HG03095 (cell line): ENCODE measurements at regions not wholly inside any gene's neighbourhood (a gene's known extent, or its start where the extent isn't known, plus 50 kb on each side); places are given as distances from the start of the nearest gene placed in this dataset.

Source experiments
- ATAC-seq: cut with Tn5 transposase; IDR thresholded peaks from one replicate; pipeline ENCODE4 v1.9.1; 2021; ENCODE audit warnings: moderate library complexity; ENCODE audit not compliant: unreplicated experiment

DNA sequence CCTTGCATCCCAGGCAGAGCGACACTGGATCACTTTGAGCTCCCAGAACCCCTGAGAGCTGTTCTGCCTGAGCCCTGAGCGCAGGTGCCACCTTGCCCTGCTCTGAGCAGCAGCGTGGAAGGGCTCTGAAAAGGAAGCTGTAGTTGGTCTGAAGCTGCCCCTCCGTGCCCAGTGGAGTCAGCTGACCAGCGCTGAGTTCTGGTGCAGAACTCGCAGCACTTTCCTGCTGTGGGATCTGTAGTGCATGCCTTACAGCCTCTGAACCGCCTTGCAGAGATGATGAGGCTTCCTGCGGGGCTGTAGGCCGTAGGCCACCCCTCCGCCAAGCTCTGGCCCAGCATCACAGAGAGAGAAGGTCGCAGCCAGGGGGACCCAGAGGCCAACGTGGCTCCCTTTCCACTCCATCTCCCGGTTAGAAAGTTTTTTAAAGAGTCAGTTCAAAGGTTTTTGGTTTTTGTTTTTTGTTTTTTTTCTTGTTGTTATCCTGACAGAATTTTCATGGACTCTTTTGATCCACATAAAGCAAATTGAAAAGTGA lies 158.3 kb upstream of the CST7 start:
- no peak for ATAC-seq

GRCh38 chr20:24791953-24792352 lies 157.1 kb upstream of the CST7 start:
- no peak for ATAC-seq

GRCh38 chr20:24792641-24793495 lies 156.2 kb upstream of the CST7 start:
- ATAC-seq: no peak

GRCh38 chr20:24795436-24795835 lies 153.6 kb upstream of the CST7 start:
- no peak for ATAC-seq

DNA sequence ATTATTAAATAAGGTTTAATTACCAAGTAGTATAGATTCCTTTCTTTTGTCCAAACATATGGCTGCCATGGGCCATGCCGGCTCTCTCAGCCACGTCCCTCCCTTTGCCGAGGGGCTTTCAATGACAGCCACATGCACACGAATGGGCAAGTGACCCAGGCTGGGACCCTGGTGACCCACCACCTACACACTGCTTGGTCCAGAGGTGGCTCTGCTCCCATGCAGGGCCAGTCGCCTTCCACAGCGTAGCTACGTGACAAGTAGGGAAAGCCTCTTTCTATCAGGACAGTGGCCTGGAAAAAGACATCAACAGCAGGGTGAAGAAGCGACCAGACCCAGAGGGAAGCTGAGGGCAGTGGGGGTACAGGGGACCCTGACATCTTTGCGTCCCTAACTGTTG lies 152.8 kb upstream of the CST7 start:
- ATAC-seq: no peak

DNA sequence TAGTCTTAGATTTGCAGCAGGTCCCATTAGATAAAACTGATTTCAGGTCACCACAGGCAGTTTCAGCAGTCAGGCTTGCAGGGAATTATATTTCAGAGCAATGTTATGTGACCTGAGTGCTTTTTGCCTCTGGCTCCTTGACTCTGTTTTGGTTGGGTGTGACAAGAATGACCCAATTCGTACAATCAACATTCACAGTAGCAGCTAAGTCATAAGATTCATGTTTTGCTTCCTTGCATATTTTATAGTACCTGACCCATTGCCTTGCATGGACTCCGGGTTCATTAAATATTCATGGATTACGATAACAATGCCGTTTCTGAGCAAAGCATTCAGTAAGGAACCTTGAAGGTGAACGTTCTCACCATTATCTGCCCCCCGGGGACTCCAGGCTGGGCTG lies 152.0 kb upstream of the CST7 start:
- ATAC-seq: no peak

- ATAC-seq: no peak
Observed at GRCh38 chr20:24797745-24798655, 151.1 kb upstream of the CST7 start.

DNA sequence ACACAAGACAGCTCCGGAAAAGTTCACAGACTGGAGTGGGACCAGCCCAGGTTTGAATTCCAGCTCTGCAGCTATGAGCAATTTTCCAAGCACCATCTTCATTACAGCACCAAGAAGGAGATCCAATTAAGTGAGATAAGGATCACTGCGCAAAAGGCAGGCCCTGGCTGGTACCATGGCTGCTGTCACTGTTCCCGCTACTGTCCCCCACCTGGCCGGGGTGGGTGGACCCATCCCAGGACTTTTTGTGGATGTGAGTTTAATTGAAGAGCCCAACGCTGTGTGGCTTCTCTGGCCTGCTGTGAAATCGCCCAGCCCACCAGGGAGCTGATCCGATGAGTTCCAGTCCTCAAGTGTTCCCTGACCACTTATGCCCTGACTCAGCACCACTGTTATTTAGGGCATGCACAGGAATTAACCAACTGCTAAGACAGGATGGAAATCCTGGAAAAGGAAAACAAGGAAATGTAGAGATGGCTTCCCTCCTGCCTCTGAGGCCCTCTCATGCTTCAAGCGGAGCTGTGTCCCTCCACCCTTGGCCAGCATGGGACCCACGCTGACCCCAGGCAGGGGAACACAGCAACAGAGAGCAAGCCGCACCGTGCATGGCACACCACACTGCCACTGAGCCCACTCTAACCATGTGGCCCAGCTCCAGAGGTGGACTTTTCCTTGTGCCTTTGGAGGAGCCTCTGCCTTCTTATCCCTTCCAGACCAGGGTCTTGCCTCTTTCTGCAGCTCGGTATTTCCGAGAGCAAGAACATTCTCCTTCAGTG lies 150.0 kb upstream of the CST7 start:
- no peak for ATAC-seq

DNA sequence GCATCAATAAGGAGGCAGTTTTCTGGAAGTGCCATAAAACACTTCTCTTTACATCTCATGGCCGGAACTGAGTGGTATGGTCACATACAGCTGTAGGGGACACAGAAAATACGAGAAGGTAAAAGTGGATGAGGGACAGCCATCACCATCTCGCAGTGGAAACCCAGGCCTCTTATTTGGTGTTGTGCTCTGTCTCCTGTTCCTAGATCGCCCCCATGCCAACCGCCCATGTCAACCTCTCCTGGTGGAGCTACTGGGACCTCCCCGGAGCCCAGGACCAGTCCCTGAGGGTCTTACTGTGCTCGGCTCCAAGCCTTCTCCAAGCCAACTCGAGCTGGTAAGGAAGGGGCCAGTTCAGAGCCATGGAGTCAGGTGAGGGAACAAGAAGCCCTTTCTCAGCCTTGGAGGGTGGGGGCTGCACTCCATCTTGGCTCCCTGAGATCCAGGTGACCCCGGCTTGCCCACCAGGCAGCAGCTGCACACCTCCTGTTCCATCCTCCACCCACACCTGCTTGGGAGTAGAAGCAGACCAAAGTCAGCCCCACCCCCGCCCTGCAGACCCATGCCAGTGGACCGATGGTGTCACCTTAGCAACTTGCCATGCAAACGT lies 149.0 kb upstream of the CST7 start:
- ATAC-seq: no peak

DNA sequence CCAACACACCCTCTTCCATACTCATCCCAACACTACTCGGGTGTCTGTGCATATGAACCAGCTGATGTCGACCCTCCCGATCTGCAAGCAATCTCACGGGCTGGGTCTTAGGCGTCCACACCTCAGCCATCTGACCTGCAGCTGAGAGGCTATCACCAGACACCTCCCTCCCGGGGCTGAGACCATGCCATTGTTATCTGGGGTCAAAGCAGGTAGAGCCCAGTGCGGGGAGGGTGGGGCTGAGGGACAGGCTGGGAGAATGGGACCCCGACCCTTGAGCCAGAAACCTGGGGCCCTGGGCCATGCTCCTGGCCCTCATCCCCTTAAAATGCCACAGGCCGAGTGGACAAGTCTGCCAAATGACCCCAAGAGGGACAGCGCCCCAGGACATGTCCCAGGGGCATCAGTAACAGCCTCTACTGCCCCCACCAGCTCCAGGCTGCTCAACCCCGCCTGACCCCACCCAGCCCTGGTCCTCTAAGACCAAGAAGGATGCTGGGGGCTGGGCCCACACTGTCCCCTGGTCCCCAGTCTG lies 146.7 kb upstream of the CST7 start:
- no peak for ATAC-seq

- ATAC-seq: no peak
Observed at GRCh38 chr20:24804481-24805206, 144.4 kb upstream of the CST7 start.

DNA sequence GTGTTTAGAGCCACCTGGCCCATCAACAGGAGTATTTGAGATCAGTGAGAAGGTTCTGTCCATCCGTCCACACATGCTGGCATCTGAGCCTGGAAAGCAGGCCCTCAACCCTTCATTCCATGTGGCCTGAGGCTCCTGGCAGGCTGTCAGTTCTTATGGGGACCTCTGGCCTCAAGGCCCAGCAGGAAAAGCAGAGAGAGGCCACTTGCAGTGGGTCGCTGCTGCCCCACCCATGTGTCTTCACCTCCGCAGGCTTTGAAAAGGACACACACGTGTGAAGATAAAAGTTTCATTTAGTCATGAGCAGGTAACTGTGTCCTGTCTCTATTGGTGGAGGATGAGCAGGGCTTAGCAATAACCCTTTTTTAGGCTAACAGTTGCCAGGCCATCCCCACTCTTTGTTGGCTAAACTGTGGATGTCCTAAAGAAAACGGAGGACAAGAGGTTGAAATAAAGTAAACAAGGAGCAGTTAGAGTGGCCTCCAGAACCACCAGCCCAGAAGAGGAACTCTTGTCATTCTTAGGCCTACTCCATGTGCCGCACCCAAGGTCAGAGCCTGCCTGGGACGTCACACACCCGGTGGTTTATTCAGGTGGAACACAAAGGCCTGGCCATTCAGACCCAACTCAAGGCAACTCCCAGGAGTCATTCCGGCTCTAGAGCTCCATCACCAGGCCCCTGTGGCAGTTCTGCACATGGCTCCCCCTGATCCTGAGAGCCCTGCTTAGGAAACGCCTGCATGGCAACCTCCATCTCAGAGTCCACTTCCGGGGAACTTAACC lies 143.4 kb upstream of the CST7 start:
- no peak for ATAC-seq

GRCh38 chr20:24806705-24807676 lies 142.1 kb upstream of the CST7 start:
- ATAC-seq: no peak

DNA sequence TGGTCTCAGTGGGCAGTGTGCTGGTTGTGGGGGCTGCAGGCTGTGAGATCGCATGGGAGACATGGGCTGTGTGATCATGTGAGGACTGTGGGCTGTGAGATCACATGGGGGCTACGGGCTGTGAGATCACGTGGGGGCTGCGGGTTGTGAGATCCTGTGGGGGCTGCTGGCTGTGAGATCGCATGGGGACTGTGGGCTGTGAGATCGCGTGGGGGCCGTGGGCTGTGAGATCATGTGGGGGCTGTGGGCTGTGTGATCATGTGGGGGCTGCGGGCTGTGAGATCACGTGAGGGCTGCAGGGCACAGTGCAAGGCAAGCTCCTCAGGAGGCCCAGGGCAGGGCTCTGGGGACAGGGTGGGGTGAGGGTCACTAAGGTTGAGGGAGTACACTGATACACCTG lies 140.5 kb upstream of the CST7 start:
- ATAC-seq: no peak

- no peak for ATAC-seq
Observed at GRCh38 chr20:24809606-24810005, 139.5 kb upstream of the CST7 start.

- no peak for ATAC-seq
Observed at GRCh38 chr20:24810676-24811407, 138.2 kb upstream of the CST7 start.

DNA sequence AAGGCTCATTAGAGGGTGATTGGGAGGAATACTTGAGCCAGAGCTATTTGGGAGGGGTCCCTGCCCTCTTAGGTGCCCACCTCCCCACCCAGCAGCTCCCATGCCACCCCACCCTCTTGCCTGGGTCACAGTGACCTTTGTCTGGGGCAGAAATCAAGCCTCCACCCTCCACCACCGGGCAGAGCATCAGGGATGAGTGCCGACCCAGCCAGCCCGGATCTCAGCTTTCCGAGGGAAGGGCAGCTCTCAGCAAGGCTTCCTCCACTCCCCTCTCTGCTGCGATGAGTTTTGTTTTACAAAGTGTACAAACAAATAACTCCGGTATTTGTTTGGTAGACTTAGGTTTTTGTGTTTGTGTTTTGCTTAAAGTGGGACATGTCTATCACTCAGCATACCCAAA lies 136.7 kb upstream of the CST7 start:
- ATAC-seq: no peak
